IMR-90 (cell line): ENCODE measurements at regions not wholly inside any gene's neighbourhood (a gene's known extent, or its start where the extent isn't known, plus 50 kb on each side); places are given as distances from the start of the nearest gene placed in this dataset.

Source experiments
- ATAC-seq: fragments of 200-7000 bp; cut with Tn5 transposase; 2 replicates; pipeline ENCODE4 v1.9.1; 2020; ENCODE audit warnings: low read depth, mild to moderate bottlenecking, moderate library complexity
- BruUV-seq: library from RNA; stranded (reverse); fragments of 400-500 nt; replicated peaks from 2 replicates; lab custom pipeline; 2021; lab: Mats Ljungman, UMichigan
- CTCF ChIA-PET: fragments of 300-600 bp; formaldehyde crosslinking; extraction: SDS; loops from one replicate; lab custom pipeline; 2021; ENCODE audit warnings: antibody characterized with exemption; lab: Yijun Ruan, JAX
- POLR2A ChIA-PET: fragments of 300-600 bp; sonication (Branson Sonifier 250); formaldehyde crosslinking; loops from one replicate; lab custom pipeline; 2022; ENCODE audit warnings: antibody characterized with exemption; ENCODE audit not compliant: unreplicated experiment; lab: Charles Lee
- DNase-seq: peaks from one replicate; pipeline ENCODE4 v3.0.0; 2013
- H2AFZ ChIP-seq: replicated peaks from 2 replicates; pipeline ENCODE3; 2013; ENCODE audit warnings: low read length, mild to moderate bottlenecking; ENCODE audit not compliant: poor library complexity
- H2AK5ac ChIP-seq: 2 replicates; pipeline ENCODE4 v1.6.1; 2013; ENCODE audit warnings: low read depth, low read length, inconsistent platforms
- H2AK9ac ChIP-seq: replicated peaks from 2 replicates; pipeline ENCODE3; 2013; ENCODE audit warnings: mild to moderate bottlenecking, low read depth, low read length, moderate library complexity; ENCODE audit not compliant: poor library complexity
- H2BK120ac ChIP-seq: 2 replicates; pipeline ENCODE4 v1.6.1; 2013; ENCODE audit warnings: low read depth, low read length, inconsistent platforms
- H2BK15ac ChIP-seq: 3 replicates; pipeline ENCODE4 v1.6.1; 2013; ENCODE audit warnings: low read depth, low read length, inconsistent platforms
- H2BK20ac ChIP-seq: 2 replicates; pipeline ENCODE4 v1.6.1; 2013; ENCODE audit warnings: low read depth, mild to moderate bottlenecking, inconsistent platforms, low read length, moderate library complexity
- H2BK5ac ChIP-seq: 2 replicates; pipeline ENCODE4 v1.6.1; 2013; ENCODE audit warnings: mild to moderate bottlenecking, low read depth, low read length, inconsistent platforms; ENCODE audit not compliant: poor library complexity, severe bottlenecking
- H3K14ac ChIP-seq: replicated peaks from 2 replicates; pipeline ENCODE4 v1.6.1; 2013; ENCODE audit warnings: low read depth, low read length, inconsistent platforms
- H3K18ac ChIP-seq: 2 replicates; pipeline ENCODE4 v1.6.1; 2013; ENCODE audit warnings: low read depth, low read length, control low read depth
- H3K23ac ChIP-seq: 2 replicates; pipeline ENCODE4 v1.6.1; 2013; ENCODE audit warnings: low read depth, low read length, inconsistent platforms
- H3K27ac ChIP-seq: 2 replicates; pipeline ENCODE4 v1.5.1; 2013; ENCODE audit warnings: mild to moderate bottlenecking, control low read depth, low read length; ENCODE audit not compliant: insufficient read depth
- H3K27me3 ChIP-seq: 2 replicates; pipeline ENCODE4 v1.6.1; 2013; ENCODE audit warnings: low read length; ENCODE audit not compliant: control insufficient read depth, insufficient read depth
- H3K36me3 ChIP-seq: 2 replicates; pipeline ENCODE4 v1.6.1; 2013; ENCODE audit warnings: low read length, mixed read lengths; ENCODE audit not compliant: control insufficient read depth, insufficient read depth
- H3K4ac ChIP-seq: 2 replicates; pipeline ENCODE4 v1.6.1; 2013; ENCODE audit warnings: low read depth, low read length, inconsistent platforms
- H3K4me1 ChIP-seq: 2 replicates; pipeline ENCODE4 v1.6.1; 2013; ENCODE audit warnings: low read length, mixed read lengths; ENCODE audit not compliant: control insufficient read depth, insufficient read depth
- H3K4me2 ChIP-seq: 2 replicates; pipeline ENCODE4 v1.6.1; 2013; ENCODE audit warnings: low read depth, mild to moderate bottlenecking, control low read depth, low read length, moderate library complexity
- H3K4me3 ChIP-seq: 2 replicates; pipeline ENCODE4 v1.5.1; 2013; ENCODE audit warnings: low read depth, mild to moderate bottlenecking, control low read depth, low read length, moderate library complexity; ENCODE audit not compliant: insufficient read depth
- H3K56ac ChIP-seq: 2 replicates; pipeline ENCODE4 v1.6.1; 2013; ENCODE audit warnings: low read length, inconsistent platforms; ENCODE audit not compliant: insufficient read depth; ENCODE audit errors: extremely low read depth
- H3K79me1 ChIP-seq, 2 experiments: 2 replicates each; pipeline ENCODE4 v1.6.1; 2013; ENCODE audit warnings: low read length in 2 of 2, inconsistent platforms in 1 of 2, low read depth in 1 of 2
- H3K9ac ChIP-seq: 2 replicates; pipeline ENCODE4 v1.6.1; 2013; ENCODE audit warnings: low read depth, low read length, control low read depth
- H3K9me1 ChIP-seq: 2 replicates; pipeline ENCODE4 v1.6.1; 2013; ENCODE audit warnings: low read length, inconsistent platforms; ENCODE audit not compliant: insufficient read depth
- H3K9me3 ChIP-seq: 2 replicates; pipeline ENCODE4 v1.6.1; 2013; ENCODE audit warnings: low read length; ENCODE audit not compliant: control insufficient read depth, insufficient read depth
- H4K20me1 ChIP-seq: 2 replicates; pipeline ENCODE4 v1.6.1; 2013; ENCODE audit warnings: low read length, inconsistent platforms; ENCODE audit not compliant: insufficient read depth
- H4K5ac ChIP-seq: 2 replicates; pipeline ENCODE4 v1.6.1; 2013; ENCODE audit warnings: mild to moderate bottlenecking, low read depth, low read length, control low read depth
- H4K8ac ChIP-seq, 2 experiments: 2 replicates each; pipeline ENCODE4 v1.6.1; 2013; ENCODE audit warnings: low read depth in 2 of 2, low read length in 2 of 2, control low read depth in 1 of 2, inconsistent platforms in 1 of 2
- H4K91ac ChIP-seq: 2 replicates; pipeline ENCODE4 v1.6.1; 2013; ENCODE audit warnings: low read depth, low read length, inconsistent platforms; ENCODE audit not compliant: insufficient read depth
- BHLHE40 ChIP-seq: fragments of 150-350 bp; IDR thresholded peaks from 2 replicates; pipeline ENCODE4 v1.6.1; 2016; ENCODE audit warnings: mild to moderate bottlenecking, low read depth, low read length
- FOS ChIP-seq: fragments of 150-350 bp; IDR thresholded peaks from 2 replicates; pipeline ENCODE4 v1.6.1; 2016; ENCODE audit warnings: low read depth, low read length
- MAFK ChIP-seq: IDR thresholded peaks from 2 replicates; pipeline ENCODE4 v1.6.1; 2012; ENCODE audit warnings: low read depth, low read length, improper control_type of control experiment
- MAZ ChIP-seq: IDR thresholded peaks from 2 replicates; pipeline ENCODE4 v1.6.1; 2012; ENCODE audit warnings: low read depth, mild to moderate bottlenecking, low read length, improper control_type of control experiment, moderate library complexity, borderline replicate concordance
- MXI1 ChIP-seq: IDR thresholded peaks from 2 replicates; pipeline ENCODE4 v1.6.1; 2012; ENCODE audit warnings: low read depth, mild to moderate bottlenecking, low read length, moderate library complexity, borderline replicate concordance
- POLR2A ChIP-seq: IDR thresholded peaks from 2 replicates; pipeline ENCODE4 v1.6.1; 2012; ENCODE audit warnings: mild to moderate bottlenecking, low read depth, low read length
- RAD21 ChIP-seq: IDR thresholded peaks from 2 replicates; pipeline ENCODE4 v1.6.1; 2012; ENCODE audit warnings: low read length, improper control_type of control experiment
- RCOR1 ChIP-seq: IDR thresholded peaks from 2 replicates; pipeline ENCODE4 v1.6.1; 2012; ENCODE audit warnings: mild to moderate bottlenecking, low read length, improper control_type of control experiment; ENCODE audit not compliant: insufficient replicate concordance
- RFX5 ChIP-seq: IDR thresholded peaks from 2 replicates; pipeline ENCODE4 v1.8.0; 2012; ENCODE audit warnings: low read depth, mild to moderate bottlenecking, low read length, moderate library complexity
- USF2 ChIP-seq: fragments of 150-350 bp; IDR thresholded peaks from 2 replicates; pipeline ENCODE4 v1.6.1; 2017; ENCODE audit warnings: mild to moderate bottlenecking, antibody characterized with exemption, low read length, low read depth
- WGBS, 2 experiments: methylation state at CpG; one replicate each; pipeline versions ENCODE4 v1.1.5 to v1.1.7; 2013; ENCODE audit warnings: missing lambda C conversion rate in 2 of 2; ENCODE audit not compliant: insufficient read length in 1 of 2; ENCODE audit errors: extremely low coverage in 2 of 2; 5-methylcytosine and 5-hydroxymethylcytosine counted together
- dilution Hi-C: fragments of 300-500 bp; cut with HindIII; formaldehyde crosslinking; loops from one replicate; pipeline ENCODE4 v1.14.3; 2018; ENCODE audit warnings: low sequenced_read_pairs; ENCODE audit not compliant: unreplicated experiment
- in situ Hi-C: fragments of 300-500 bp; cut with MboI; formaldehyde crosslinking; loops from 3 replicates; pipeline ENCODE4 v1.14.3; 2019; ENCODE audit warnings: low sequenced_read_pairs, inconsistent platforms, mixed read lengths
- intact Hi-C: fragments of 100-400 bp; cut with micrococcal nuclease; formaldehyde crosslinking; loops from 2 replicates; pipeline ENCODE4 v1.10.0; 2022

GRCh38 chr1:111568160-111568647 is 51.4 kb upstream of the RAP1A start:
- Histone ChIP-seq H3K4me2 (no peak overlapping the region), H4K5ac (no peak overlapping the region), H2AK5ac (0 out of 2 replicates have a peak overlapping the region, but pooled peaks have one; percentile 30), H2BK120ac (0 out of 2 replicates have a peak overlapping the region, but pooled peaks have one; percentile 2), H3K4me3 (no peak overlapping the region), H2BK5ac (no peak overlapping the region), H3K18ac (no peak overlapping the region), H3K9me1 (peaks cover 22% of the 10 kb centered on the region), H4K8ac (no peak overlapping the region), H2AFZ (no peak overlapping the region), H3K4me1 (peaks cover 23% of the 10 kb centered on the region), H3K14ac (no peak overlapping the region), H3K27me3 (no peaks in the 10 kb centered on the region), H3K9me3 (no peaks in the 10 kb centered on the region), H3K79me1 (0 out of 4 replicates have a peak, but pooled peaks cover 0 to 9% of the 10 kb centered on the region in 2 experiments), H3K56ac (no peak overlapping the region), H3K27ac (no peak overlapping the region), H2BK20ac (no peak overlapping the region), H3K23ac (no peak overlapping the region), H3K4ac (no peak overlapping the region), H4K20me1 (no peaks in the 10 kb centered on the region), H3K36me3 (no peaks in the 10 kb centered on the region), H2BK15ac (no peak overlapping the region), H3K9ac (no peak overlapping the region), H2AK9ac (no peak overlapping the region), H4K91ac (no peak overlapping the region)
- dilution Hi-C loops (no loop called here), intact Hi-C loops (no loop called here), in situ Hi-C loops (no loop called here)
- TF ChIP-seq RAD21, result no peak
- TF ChIP-seq MAZ, result no peak
- TF ChIP-seq MAFK, result no peak
- TF ChIP-seq MXI1, result no peak
- TF ChIP-seq FOS, result no peak
- no peak for TF ChIP-seq USF2
- no peak for TF ChIP-seq RFX5
- TF ChIP-seq POLR2A, result no peak
- TF ChIP-seq RCOR1, result no peak
- no peak for TF ChIP-seq BHLHE40
- no CpG with 5 or more reads among the region's 2 CpGs for WGBS, 2 experiments
- CTCF ChIA-PET, result no interaction called here
- no peak for ATAC-seq
- no peak for DNase-seq
- BruUV-seq, result no TSS peak
- POLR2A ChIA-PET, result no interaction called here
